Right forelimb (tissue), 1 donor: ENCODE measurements at regions not wholly inside any gene's neighbourhood (a gene's known extent, or its start where the extent isn't known, plus 50 kb on each side); places are given as distances from the start of the nearest gene placed in this dataset.
A peak's percentile ranks its signal among the peaks of the same experiment; 100 is the strongest.
"Not testable (repeated sequence)": the region's sequence is repeated elsewhere in the genome, so short reads cannot be mapped to it uniquely, and the experiment has no call there.

ENCODE experiments used
- DNase-seq: peaks from one replicate; pipeline ENCODE4 v3.0.0-alpha.2; 2018

- DNase-seq: no peak
Observed at GRCh38 chr20:6715401-6715941, 52.0 kb upstream of the BMP2 start.

DNA sequence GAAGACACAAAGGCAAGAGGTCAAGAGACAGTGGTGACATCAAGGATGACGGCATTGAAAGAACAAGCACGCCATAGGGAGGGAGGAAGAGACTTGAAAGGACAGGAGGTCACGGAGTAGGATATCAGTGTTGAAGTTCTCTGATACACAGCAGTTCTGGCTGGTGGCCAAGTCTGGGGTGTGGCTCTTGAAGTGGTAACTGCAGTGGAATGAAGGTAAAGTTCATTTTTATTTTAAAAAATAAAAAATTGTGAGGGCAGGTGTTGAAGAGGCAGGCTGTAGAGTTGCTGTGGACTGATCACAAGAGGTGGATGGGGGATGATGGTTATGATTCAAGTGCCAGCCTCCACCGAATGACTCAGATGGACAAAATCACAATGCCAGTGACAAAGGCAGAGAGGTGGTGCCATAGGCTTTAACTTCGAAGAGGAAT, 53.2 kb upstream of the BMP2 start:
- DNase-seq: no peak

- DNase-seq: no peak
Observed at GRCh38 chr20:6711951-6712649, 55.4 kb upstream of the BMP2 start.

DNA sequence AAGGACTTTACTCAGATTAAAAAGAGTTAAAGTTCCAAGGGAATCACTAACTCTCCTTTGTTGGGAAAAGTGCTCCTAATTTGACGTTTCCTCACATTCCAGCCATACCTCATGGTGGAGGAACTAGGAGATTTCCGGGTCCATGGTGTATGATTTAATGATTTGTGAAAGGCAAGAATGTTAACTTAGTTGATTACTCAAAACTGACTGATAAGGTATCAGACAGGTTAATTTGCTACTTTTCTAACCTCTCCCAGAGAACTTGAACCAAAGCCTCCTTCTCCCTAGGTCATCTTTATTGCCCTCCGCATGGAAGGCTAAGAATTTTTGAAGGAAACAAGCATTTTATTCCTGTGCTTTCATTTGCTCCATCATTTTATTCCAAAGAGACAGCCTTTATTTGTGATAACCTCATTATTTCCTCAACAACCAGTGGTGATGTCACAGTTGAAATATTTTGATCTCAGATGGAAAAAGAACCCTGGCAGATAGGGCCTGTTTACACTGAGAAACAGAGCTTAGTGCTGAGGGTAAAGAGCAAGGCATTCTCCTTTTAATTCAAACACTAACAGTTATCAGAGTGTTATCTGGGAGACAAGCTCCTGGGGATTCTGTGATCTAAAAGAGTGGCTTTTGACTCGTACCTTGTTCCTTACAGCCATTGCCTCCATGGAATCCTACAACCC, 57.4 kb upstream of the BMP2 start:
- no peak for DNase-seq

DNA sequence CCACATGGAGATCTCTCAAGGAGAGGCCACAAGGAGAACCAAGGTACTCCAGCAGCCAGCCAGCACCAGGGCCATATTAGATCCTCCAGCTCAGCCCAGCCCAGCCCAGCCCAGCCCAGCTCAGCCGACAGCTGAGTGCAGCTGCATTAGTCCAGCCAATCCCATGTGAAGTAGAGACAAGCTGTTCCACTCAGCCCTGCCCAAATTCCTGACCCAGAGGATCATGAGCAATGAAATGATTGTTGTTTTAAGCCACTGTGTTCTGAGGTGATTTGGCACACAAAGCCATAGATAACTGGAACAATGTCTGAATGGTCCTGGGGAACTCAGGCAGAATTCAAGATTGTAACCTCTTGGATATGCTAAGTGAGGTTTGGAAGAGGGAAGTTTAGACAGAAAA, 59.5 kb upstream of the BMP2 start:
- DNase-seq: peak; percentile 53

DNA sequence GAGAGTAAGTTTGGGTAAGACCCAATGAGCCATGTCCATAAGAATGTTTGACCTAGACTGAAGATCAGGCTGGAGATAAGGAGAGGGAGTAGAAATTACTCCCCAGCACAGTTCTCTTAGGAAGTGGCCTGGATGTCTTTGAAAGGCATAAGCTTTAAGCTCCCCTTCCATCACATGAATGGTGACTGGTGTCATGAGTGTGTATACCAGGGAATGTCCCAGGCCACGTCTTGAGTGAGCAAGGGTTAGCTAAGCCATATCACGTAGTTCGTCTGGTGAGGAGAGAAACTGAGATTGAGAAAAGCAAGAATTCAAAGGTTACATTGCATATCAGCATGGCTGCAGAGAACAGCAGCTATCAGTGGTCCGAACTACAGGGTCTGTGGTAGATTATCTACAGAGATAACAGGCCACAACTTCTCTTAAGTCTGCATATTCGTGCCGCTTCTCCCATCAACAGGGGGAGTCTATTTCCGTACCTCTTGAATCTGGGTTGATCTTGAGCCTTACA, 60.1 kb upstream of the BMP2 start:
- no peak for DNase-seq

GRCh38 chr20:6705926-6706548, 61.4 kb upstream of the BMP2 start:
- no peak for DNase-seq

DNA sequence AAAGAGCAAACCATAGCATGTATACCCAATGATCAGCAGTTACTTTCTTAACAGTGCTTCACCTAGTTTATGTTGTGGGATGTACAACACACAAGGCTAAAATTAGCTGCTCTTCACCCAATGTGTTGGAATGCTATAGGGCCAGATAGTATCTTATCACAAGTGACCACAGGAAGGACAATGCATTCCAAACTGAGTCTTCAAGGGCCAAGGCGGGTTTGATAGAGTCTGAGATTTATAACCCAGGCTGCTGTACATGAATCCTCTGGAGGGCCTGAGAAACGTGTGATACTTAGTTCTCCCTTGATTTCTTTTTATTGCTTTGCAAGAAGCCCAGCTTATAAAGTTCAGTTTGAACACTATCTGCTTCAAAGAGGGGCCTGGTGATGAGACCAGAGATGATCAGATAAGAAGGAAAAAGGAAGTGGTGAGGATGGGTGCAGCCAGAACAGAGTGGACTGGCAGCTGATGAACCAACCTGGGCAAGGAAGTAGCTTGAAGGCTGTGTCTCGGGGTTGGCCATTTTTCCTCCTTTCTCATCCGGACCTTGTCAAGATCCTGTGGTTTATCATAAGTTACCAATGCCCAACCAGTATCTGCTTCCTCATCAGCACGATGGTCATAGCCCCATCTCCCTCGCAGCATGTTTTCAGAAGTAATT, 62.2 kb upstream of the BMP2 start:
- no peak for DNase-seq

GRCh38 chr20:6704132-6704861, 63.2 kb upstream of the BMP2 start:
- no peak for DNase-seq

- no peak for DNase-seq
Observed at GRCh38 chr20:6703656-6704055, 63.8 kb upstream of the BMP2 start.

- DNase-seq: no peak
Observed at GRCh38 chr20:6703047-6703446, 64.4 kb upstream of the BMP2 start.

DNA sequence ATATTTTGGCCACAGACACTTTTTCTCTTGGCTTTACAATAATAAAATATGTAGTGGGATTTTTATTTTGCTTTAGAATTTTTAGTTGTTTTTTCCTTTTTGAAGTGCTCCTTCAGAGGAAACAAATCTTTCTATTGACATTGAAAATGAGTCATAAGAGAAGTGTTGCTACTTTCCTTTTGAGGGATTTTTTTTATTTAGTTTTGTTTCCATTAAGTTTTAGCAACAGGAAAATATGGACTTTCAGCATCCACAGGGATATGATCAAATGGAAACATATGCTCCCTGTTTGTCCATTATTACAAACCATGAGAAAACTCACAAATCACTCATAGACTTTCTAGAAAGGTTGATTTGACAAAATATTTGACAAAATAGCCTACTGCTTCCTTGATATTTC, 65.3 kb upstream of the BMP2 start:
- DNase-seq: no peak

DNA sequence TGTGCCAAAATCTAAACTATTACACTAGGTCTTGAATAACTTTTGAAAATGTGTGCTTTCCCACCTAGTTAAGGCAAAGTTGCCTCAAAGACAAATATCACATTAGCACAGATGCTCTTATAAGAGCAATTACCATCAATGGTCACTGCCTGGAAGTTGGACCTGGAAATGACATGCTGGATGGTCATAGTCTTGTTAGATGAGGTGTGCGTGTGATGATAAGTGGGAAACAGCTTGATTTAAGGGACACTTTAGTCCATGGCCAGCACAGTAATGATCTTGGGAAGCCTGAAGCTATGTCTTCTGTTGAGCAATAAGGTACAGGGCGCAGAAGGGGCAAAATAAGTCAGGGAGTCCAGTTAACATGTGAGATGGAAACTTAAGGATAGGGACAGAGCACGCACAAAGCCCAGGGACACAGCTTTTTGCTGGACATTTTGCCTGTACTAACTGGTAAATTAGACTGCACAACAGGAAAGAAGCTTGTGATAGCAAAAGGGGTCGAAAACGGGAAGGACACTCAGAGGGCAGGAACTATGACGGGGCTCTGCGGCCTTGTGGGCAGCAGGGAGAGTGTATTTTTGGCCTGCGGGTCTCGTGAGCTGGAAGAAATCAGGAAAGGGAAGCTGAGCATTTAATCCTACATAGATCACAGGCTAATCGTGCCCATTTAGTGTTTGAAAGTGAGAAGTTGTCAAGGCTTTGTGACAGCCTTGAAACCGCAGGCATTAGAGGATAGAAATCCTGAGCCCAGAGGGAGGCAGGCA, 66.7 kb upstream of the BMP2 start:
- DNase-seq: no peak

GRCh38 chr20:6699921-6700562, 67.4 kb upstream of the BMP2 start:
- DNase-seq: no peak

DNA sequence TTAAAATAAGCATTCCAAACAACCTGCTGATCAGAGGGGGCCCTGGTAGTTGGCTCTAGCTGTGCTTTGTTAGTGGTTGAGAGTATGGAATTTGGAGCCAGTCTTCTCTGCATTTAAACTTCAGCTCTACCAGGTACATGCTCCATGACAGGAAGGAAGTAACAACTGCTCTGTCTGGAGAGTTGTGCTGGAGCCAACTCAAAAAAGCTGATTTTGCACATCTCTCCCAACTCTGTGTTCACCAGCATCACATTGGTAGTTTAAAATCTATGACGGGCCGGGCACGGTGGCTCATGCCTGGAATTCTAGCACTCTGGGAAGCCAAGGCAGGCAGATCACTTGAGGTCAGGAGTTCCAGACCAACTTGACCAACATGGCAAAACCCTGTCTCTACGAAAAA, 68.8 kb upstream of the BMP2 start:
- no peak for DNase-seq

- no peak for DNase-seq
Observed at GRCh38 chr20:6698056-6698455, 69.4 kb upstream of the BMP2 start.

DNA sequence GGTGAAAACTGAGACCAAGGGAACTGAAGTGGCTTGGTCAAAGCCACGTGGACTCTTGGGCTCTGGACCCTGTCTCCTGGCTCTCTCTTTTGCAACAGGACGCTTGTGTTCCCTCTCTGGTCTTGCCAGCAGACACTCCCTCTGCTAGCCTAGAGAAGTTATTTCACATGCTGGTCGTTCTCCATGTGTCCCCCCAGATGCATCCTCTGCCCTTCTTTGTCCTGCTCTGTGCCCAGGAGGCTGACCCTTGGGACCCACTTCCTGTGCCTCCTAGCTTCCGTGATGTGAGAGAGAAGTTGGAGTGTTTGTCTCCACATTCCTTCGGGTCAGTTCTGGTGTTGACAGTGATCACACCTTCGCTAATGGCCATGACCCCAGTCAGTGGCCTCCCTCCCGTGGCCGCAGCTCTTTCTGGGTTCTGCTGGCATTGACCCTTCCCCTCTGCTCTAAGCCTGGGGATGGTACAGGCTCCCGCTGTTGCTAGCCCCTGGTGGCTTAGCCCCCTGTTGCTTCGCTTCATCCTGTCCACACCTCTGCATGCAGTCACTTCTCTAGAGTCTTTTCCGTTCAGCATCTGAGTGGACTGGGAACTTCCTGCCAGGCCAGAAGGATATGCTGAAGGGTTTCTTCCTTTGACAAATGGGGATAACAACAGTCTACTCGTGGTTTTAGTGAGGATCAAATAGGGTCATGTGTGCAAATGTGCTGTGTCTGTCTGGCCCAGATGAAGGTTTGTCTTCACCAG, 70.1 kb upstream of the BMP2 start:
- DNase-seq: no peak

DNA sequence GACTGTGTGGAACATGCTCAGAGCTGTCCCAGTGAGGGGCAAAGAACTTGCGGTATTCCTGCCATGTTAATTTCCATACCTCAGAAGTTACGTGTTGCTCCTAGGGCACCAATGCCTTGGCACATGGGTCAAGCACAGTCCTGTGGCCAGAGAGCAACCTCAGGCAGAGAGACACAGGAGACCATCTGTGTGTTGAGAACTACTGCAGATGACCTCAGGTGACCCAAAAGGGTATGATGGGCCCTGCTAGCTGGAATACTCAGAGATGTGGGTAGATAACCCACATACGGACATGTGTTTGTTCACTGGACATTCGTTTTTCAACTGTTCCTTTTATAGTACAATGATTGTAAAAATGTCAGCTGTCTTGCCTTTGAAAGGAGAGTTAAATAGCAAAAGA, 71.5 kb upstream of the BMP2 start:
- DNase-seq: no peak

- DNase-seq: not testable (repeated sequence)
Observed at GRCh38 chr20:6693808-6694198, 73.7 kb upstream of the BMP2 start.

DNA sequence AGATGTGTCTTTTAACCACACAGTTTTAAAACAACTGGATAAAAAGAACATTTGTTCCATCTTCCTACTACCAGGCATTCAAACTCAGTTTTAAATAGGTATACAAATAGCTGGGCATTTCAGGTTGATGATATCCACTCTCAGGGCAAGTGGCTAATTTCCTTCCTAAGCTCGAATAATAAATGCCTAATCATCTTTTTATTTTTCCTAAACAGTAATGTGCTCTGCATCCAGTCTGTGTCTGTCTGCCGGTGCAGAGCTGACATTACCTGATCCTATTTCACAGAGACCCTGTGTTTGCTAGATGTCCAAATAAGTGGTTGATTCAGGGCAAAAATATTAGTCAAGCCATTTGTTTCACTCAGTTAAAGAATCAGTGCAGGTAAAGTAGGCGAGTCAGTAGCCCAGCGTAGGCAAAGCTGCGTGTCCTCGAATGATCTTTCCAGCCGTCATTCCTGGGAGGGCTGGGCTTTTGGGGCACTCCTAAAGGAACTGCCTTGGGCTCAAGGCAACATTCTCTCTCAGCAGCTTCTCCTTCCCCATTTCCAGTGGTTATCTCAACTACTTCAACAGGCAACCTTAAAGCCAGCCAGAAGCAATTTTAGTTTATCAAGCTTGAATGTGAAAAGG, 74.2 kb upstream of the BMP2 start:
- no peak for DNase-seq
